Spinal cord (tissue), 9 donors: ENCODE measurements at regions not wholly inside any gene's neighbourhood (a gene's known extent, or its start where the extent isn't known, plus 50 kb on each side); places are given as distances from the start of the nearest gene placed in this dataset.
A peak's percentile ranks its signal among the peaks of the same experiment; 100 is the strongest.
"Not testable (repeated sequence)": the region's sequence is repeated elsewhere in the genome, so short reads cannot be mapped to it uniquely, and the experiment has no call there.

Experiments used
- DNase-seq, 6 donors: peaks; one replicate each; pipeline versions ENCODE4 v3.0.0 to v3.0.0-alpha.2; 2013 to 2015; ENCODE audit warnings: low spot score in 6 of 6, low read depth in 4 of 6
- H3K27ac ChIP-seq: one replicate; pipeline ENCODE4 v1.5.1; 2013; ENCODE audit warnings: low read depth, low read length, control low read depth
- H3K27me3 ChIP-seq: one replicate; pipeline ENCODE4 v1.6.1; 2013; ENCODE audit warnings: low read length; ENCODE audit not compliant: control insufficient read depth, insufficient read depth
- H3K36me3 ChIP-seq: one replicate; pipeline ENCODE4 v1.6.1; 2013; ENCODE audit warnings: low read length; ENCODE audit not compliant: control insufficient read depth, insufficient read depth
- H3K4me1 ChIP-seq: one replicate; pipeline ENCODE4 v1.6.1; 2013; ENCODE audit warnings: low read length; ENCODE audit not compliant: control insufficient read depth, insufficient read depth
- H3K4me3 ChIP-seq: one replicate; pipeline ENCODE4 v1.5.1; 2013; ENCODE audit warnings: low read depth, low read length, control low read depth
- H3K9me3 ChIP-seq: one replicate; pipeline ENCODE4 v1.6.1; 2013; ENCODE audit warnings: low read length; ENCODE audit not compliant: control insufficient read depth, insufficient read depth
- WGBS: methylation state at CpG from one replicate; pipeline ENCODE4 v1.1.5; 2013; ENCODE audit warnings: missing lambda C conversion rate; ENCODE audit not compliant: insufficient coverage; 5-methylcytosine and 5-hydroxymethylcytosine counted together
- donor health status: healthy.

GRCh38 chr1:99553819-99554218, 92.1 kb upstream of the PALMD start:
- 77% methylated on average over 3 of the region's 3 CpGs for WGBS
- not testable (repeated sequence) for DNase-seq, H3K9me3 ChIP-seq, H3K27me3 ChIP-seq, H3K4me3 ChIP-seq, H3K4me1 ChIP-seq, H3K27ac ChIP-seq, H3K36me3 ChIP-seq

- Histone ChIP-seq H3K4me3 (no peak overlapping the region), H3K36me3 (no peaks in the 10 kb centered on the region), H3K4me1 (no peaks in the 10 kb centered on the region), H3K9me3 (peaks cover 1% of the 10 kb centered on the region), H3K27me3 (no peaks in the 10 kb centered on the region), H3K27ac (no peak overlapping the region)
- DNase-seq, result no peak
- no CpG with 5 or more reads among the region's 2 CpGs for WGBS
Measured at GRCh38 chr1:99554727-99555126, 91.2 kb upstream of the PALMD start.

GRCh38 chr1:99557546-99558202, 88.2 kb upstream of the PALMD start:
- Histone ChIP-seq H3K36me3 (no peaks in the 10 kb centered on the region), H3K4me1 (no peaks in the 10 kb centered on the region), H3K9me3 (peaks cover 1% of the 10 kb centered on the region), H3K4me3 (no peak overlapping the region), H3K27me3 (no peaks in the 10 kb centered on the region), H3K27ac (no peak overlapping the region)
- DNase-seq, result no peak
- 90% methylated on average over 1 of the region's 3 CpGs for WGBS

- H3K36me3 ChIP-seq, result no peaks in the 10 kb centered on the region
- WGBS, result no CpG with 5 or more reads among the region's 2 CpGs
- no peak overlapping the region for H3K27ac ChIP-seq
- H3K9me3 ChIP-seq, result peaks cover 1% of the 10 kb centered on the region
- no peak for DNase-seq
- H3K27me3 ChIP-seq, result no peaks in the 10 kb centered on the region
- no peak overlapping the region for H3K4me3 ChIP-seq
- H3K4me1 ChIP-seq, result no peaks in the 10 kb centered on the region
Measured at GRCh38 chr1:99559166-99559565, 86.7 kb upstream of the PALMD start.

GRCh38 chr1:99560207-99561040, 85.5 kb upstream of the PALMD start:
- no peak for DNase-seq
- WGBS, result 60% methylated on average over 1 of the region's 3 CpGs

GRCh38 chr1:99561952-99562351, 84.0 kb upstream of the PALMD start:
- Histone ChIP-seq H3K27me3 (no peaks in the 10 kb centered on the region), H3K4me1 (no peaks in the 10 kb centered on the region), H3K27ac (no peak overlapping the region), H3K4me3 (no peak overlapping the region), H3K36me3 (no peaks in the 10 kb centered on the region), H3K9me3 (no peaks in the 10 kb centered on the region)
- no CpG with 5 or more reads among the region's 6 CpGs for WGBS
- no peak for DNase-seq

More at GRCh38 chr1:99560207-99561040, 85.5 kb upstream of the PALMD start:
- Histone ChIP-seq H3K27me3 (no peaks in the 10 kb centered on the region), H3K9me3 (no peaks in the 10 kb centered on the region), H3K4me3 (no peak overlapping the region), H3K36me3 (no peaks in the 10 kb centered on the region), H3K27ac (no peak overlapping the region), H3K4me1 (no peaks in the 10 kb centered on the region)

- H3K27ac ChIP-seq, result no peak overlapping the region
- H3K4me3 ChIP-seq, result no peak overlapping the region
- no peaks in the 10 kb centered on the region for H3K9me3 ChIP-seq
- H3K27me3 ChIP-seq, result no peaks in the 10 kb centered on the region
- H3K4me1 ChIP-seq, result no peaks in the 10 kb centered on the region
- no peak for DNase-seq
- no CpG with 5 or more reads among the region's 1 CpG for WGBS
- H3K36me3 ChIP-seq, result no peaks in the 10 kb centered on the region
Measured at GRCh38 chr1:99565606-99566289, 80.2 kb upstream of the PALMD start.

GRCh38 chr1:99566290-99567021, 79.5 kb upstream of the PALMD start:
- H3K27ac ChIP-seq, result no peak overlapping the region
- WGBS, result no CpG with 5 or more reads among the region's 4 CpGs
- no peak for DNase-seq
- no peaks in the 10 kb centered on the region for H3K36me3 ChIP-seq
- no peaks in the 10 kb centered on the region for H3K4me1 ChIP-seq
- H3K27me3 ChIP-seq, result no peaks in the 10 kb centered on the region
- no peaks in the 10 kb centered on the region for H3K9me3 ChIP-seq
- no peak overlapping the region for H3K4me3 ChIP-seq

- no peaks in the 10 kb centered on the region for H3K36me3 ChIP-seq
- H3K4me3 ChIP-seq, result no peak overlapping the region
- no peaks in the 10 kb centered on the region for H3K4me1 ChIP-seq
- H3K27ac ChIP-seq, result no peak overlapping the region
- no peaks in the 10 kb centered on the region for H3K27me3 ChIP-seq
- 64% methylated on average over 2 of the region's 6 CpGs for WGBS
- DNase-seq, result peak in 2 of 6 donors; percentile 17 to 60
- no peaks in the 10 kb centered on the region for H3K9me3 ChIP-seq
Measured at GRCh38 chr1:99570486-99571089, 75.3 kb upstream of the PALMD start.
